Urothelium cell line (cell line): ENCODE measurements at regions not wholly inside any gene's neighbourhood (a gene's known extent, or its start where the extent isn't known, plus 50 kb on each side); places are given as distances from the start of the nearest gene placed in this dataset.

ENCODE experiments used
- DNase-seq: peaks from one replicate; pipeline ENCODE4 v3.0.0; 2011; ENCODE audit warnings: low spot score, mixed read lengths
- FAIRE-seq: peaks from 2 replicates; lab custom pipeline; 2011; peaks lifted over from hg19 to GRCh38; lab: Jason Lieb, UNC

DNA sequence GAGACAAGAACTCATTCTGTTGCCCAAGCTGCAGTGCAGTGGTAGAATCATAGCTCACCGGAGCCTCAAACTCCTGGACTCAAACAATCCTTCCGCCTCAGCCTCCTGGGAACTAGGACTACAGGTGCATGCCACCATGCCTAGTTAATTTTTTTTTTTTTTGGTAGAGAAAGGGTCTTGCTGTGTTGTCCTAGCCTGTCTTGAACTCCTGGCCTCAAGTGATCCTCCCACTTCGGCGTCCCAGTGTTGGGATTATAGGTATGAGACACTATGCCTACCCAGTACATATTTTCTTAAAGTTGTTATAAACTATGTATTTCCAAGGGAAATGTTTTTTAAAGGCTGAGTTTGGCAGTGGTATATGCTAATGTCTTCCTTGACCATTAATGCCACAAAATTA lies 412.6 kb downstream of the KLF12 start:
- no peak for DNase-seq
- no peak for FAIRE-seq

DNA sequence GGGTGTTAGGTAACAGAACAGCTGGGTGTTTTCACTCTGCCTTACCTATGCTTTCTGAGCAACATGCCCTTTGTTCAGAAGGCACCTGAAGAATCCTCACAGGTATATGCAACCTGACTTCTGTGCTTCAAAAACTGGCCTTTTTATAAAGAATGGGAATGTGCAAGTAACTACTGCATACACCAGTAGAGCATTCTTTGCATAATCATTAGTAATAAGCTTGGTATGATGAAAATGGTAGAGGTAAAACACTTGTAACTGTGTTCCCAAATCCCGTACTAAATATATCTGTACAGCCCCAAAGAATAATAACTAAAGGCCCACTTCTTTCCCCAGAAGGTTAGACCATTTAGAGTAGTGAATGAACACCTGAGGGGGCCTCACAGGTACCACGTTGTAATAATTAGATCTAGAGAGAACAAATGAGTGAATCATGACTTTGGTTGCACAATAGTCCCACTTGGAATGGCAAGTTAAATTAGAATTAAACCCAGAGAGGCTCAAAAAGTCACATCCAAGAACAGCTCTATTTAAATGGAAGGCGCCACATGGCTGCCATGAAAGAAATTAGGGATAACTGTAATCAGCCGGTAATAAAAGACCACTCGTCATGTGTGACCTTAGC lies 413.9 kb downstream of the KLF12 start:
- no peak for FAIRE-seq
- DNase-seq = no peak

DNA sequence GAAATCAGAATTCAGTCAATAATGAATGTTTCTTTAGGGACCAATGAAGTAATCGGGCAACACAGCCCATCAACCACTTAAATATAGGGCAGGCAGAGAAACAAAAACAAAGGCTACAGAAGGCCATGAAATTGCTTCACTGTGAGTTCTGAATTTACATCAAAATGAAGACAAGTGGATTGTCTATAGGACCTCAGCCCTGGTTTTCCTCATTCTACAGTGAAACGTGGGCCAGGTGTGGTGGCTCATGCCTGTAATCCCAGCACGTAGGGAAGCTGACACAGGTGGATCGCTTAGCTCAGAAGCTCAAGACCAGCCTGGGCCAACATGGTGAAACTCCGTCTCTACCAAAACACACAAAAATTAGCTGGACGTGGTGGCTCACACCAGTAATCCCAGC lies 416.0 kb downstream of the KLF12 start:
- FAIRE-seq = no peak

DNA sequence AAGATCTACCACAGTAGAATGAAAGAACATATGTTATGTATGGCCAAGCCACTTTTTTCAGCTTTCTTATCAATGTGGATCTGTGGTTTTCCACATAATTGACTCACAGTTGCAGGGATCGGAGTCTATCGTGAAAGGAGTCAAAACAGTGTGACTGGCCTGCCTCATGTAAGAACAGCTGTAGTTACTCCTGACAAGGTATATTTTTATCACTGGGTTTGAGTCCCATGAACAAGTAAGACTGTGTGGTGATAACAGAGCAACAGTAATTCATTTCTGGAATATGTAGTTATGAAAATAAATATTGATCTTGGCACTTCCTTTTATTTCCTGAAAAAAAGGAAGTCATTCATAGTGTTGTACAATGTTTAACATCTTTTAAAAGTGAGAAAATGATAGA lies 416.6 kb downstream of the KLF12 start:
- DNase-seq = no peak
- FAIRE-seq = no peak

More for the DNA sequence above, 416.0 kb downstream of the KLF12 start:
- DNase-seq = no peak

DNA sequence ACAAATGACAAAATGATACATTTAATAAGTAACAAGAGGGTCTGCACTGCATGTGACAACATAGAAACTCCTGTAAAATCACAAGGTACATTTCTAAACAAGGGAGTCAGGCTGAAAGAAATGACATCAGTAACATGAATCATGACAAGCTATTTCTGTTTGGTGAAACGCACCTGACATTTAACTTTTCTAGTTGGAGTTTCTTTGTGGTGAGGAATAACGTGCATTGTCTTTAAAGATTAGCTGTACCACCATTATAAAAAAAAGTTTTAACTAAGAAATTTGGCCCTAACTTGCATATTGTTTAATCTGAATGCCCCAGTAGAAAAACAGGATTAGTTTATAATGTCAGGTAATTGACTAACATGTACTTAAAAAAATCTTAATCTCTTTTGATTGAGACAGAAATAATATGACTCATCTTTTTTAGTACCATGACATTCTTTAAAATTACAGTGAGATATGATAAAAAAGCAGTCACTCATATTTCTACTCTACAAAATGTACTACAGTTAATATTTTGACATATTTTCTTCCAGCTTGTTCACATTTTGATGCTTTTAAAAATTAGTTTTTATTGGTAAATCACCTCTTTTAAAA lies 418.2 kb downstream of the KLF12 start:
- FAIRE-seq (no peak), DNase-seq (no peak)

DNA sequence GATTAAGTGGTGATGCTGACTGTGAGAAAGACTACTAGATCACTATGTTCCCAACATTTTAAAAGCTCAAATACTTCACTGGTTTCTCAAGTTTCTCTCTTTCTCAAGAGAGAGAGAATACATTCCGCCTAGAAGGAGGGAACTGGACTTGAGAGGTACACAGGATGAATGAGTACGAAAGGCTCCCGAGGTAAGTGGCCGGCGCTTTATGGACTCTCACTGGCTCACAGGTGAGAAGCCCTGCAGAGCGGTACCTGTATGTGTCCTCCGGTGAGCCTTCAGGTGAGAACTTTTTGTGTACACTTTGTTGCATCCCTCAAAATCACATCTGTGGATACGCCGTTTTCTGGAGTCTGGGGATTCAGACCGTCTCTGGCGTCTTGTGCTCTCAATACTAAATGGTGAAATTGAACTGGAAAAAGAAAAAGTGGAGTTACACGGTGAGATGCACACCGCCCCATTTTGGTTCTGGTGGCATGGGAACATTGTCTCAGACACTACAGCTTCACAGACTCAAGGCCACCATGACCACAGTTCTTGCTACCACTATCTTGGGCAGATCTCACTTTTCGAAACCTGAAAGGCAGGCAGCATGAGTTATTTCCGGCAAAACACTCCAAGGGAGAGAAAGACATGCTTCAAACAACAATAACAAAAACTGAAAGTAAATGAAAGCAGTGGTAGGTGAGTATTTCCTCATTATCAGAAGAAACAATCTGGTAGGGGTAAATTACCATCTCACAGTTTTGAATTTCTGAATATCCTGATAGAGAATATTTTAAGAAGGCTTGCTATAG lies 418.9 kb downstream of the KLF12 start:
- no peak for FAIRE-seq
- DNase-seq = no peak

DNA sequence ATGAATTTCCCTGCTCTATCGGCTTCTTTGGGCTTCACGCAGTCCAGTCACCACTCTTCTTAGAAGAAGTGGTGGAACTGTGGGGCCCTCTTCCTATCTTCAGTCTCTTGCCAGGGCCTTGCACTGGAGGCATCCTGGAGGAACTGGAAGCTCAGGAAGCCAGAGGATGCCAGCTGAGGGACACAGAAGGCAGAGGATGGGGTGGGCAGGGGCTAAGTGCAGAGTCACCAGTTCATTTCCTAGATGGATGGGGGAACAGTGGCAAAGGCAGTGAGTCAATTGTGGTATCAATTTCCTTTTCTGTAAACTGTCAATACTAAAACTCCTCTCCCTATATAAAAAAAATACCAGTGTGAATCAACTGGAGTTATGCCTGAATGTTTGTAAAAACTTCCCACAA lies 419.7 kb downstream of the KLF12 start:
- no peak for FAIRE-seq
- DNase-seq = no peak

DNA sequence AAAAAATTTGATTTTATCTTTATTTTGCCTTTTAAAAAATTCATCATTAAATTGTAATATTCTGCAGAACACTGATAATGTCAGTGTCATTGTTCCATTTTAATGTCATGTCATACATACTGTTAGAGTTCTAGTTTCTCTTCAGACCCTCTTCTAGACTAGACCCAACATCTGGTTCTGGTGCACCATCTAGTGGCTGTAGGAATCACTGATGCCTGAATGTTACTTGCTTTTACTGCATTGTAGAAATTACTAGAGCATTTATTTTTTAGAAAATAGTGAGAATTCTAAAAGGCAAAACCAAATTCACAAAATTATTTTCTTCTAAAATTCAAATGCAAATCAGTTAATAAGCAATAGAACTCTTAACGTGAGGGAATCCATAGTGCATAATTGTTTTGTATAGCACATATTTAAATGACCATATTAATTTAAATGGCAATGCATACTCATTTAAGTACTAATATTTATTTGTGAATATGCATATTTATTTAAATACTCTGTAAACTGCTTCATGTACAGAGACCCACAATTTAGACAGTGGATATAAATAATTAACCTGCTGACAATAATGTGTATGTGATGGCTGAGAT lies 425.7 kb downstream of the KLF12 start:
- no peak for FAIRE-seq
- peak; percentile 30 for DNase-seq

DNA sequence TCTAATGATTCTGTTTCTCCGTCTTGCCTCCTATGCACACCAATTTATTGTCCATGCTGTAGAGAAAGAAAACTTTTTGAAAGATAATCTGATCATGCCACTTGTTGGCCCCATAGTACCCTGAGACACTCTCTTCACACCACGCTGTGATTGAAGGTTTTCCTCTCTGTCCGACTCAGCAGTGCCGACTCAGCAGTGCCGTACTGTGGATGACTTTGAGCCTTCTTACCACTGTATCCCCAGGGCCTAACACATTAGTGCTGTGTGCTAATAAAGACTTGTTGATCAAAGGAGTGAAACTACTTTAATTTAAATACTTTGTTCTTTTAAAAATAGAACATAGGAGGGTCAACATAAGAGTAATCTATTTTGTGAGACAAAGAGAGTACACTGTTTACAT lies 429.6 kb downstream of the KLF12 start:
- FAIRE-seq (no peak), DNase-seq (no peak)

DNA sequence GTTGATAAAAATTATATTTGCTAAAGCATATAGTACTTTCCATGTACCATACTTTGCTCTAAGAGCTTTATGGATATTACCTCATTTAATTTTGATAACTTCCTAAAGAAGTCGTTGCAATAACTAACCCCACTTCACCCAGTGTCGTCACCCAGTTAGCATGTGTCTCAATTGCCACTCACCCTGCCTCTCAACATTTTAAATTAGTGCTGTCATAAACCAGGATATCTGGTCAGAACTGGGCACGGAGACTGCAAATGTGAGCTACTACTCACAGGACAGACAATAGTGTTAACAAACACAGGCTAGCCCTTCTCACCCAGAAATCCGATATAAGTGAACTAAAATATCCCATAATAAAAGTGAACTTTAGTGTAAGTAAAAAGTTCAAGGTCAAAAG lies 430.6 kb downstream of the KLF12 start:
- DNase-seq (no peak), FAIRE-seq (no peak)

DNA sequence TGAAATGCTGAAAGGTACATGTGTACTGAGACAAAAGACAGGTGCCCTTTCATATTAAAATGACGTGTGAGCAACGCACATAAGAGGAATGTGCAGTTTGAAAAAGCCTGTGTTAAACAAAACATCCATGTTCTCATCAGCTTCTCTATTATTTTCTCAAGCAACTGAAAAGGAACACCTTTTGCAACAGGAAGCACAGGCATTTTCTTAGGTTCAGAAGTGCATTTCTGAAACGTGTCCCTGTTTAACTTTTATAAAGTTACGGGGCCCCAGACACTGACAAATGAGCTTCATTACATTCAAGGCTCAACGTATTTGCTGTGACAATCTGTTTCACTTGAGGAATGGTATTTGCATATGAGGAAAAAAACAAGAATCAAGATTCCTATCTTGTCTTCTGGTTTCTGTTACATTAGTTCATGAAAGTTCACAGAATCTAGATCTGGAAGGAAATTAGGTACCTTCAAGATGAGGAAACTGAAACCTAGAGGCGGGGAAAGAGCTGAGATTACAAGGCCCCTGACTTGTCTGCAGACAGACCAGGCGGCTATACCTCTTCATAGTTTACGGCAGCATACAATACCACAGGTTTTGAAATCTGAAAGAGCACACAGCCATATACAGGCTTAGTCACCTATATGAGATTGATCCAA lies 431.7 kb downstream of the KLF12 start:
- DNase-seq (no peak), FAIRE-seq (no peak)

DNA sequence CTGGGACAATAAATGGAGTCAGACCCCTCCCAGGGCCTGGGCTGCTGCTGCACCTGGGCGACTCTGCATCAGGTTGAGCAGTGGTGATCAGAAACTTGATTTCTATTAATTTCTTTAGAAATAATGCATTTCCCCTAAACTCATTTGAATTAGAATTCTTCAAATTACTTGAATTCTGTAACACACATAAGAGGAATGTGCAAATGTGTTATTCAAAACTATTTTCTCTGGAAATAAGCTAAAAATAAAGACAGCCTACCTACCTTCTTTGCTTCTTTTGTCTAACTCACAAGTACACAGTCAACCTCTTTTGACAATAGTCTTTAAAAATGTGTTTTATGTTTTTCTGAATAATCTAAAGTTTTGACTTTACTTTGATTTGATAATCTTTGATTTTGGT lies 433.0 kb downstream of the KLF12 start:
- FAIRE-seq (no peak), DNase-seq (no peak)

DNA sequence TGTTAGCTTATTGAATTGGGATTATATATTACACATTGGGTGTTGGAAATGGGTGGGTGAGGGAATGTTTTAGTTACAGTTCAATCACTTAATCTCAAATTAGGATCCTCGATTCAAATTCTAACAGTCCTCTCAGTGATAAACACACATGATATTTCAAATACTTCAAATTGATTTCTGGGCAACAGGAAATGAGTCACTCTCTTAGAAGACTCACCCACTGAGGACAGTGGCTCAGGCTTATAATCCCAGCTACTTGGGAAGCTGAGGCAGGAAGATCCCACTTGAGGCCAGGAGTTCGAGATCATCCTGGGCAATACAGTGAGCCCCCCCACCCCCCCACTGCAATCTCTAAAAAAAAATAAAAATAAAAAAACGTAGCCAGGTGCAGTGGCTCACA lies 435.3 kb downstream of the KLF12 start:
- FAIRE-seq (no peak), DNase-seq (no peak)

DNA sequence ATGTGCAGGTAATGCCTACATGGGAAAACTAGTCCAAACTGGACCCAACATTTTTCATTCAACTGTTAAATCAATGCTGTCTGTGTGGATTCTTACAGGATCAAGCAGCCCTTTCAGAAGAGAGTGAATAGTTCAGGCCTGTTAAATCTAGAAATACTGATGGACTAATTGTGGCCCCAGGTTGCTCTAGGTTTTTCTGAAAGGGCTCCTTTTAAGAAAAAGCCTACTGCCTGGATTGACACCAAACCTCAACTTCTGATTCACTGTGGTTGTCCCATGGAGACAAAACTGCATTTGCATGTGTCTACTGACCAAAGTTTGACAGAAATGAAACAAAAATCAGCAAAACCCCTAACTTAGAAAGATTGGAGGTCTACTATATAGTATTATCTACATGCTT lies 437.0 kb downstream of the KLF12 start:
- FAIRE-seq (no peak), DNase-seq (no peak)

DNA sequence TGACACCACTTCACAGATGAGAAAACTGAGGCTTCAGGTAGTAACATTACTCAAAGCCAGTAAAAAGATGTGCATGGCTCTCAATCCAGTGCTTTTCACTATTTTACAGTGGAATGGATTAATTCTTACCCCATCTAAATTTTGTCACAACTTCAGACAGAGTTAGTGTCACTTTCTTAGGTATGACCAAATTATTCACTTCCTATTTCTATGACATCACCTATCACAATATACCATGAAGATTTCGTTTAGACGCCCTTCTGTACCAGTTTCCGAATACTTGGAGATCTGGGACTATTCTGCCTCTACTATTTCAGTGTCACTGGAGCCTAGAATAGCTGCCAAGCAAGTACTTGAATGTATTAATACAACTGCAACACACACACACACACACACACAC lies 437.5 kb downstream of the KLF12 start:
- DNase-seq (no peak), FAIRE-seq (no peak)

DNA sequence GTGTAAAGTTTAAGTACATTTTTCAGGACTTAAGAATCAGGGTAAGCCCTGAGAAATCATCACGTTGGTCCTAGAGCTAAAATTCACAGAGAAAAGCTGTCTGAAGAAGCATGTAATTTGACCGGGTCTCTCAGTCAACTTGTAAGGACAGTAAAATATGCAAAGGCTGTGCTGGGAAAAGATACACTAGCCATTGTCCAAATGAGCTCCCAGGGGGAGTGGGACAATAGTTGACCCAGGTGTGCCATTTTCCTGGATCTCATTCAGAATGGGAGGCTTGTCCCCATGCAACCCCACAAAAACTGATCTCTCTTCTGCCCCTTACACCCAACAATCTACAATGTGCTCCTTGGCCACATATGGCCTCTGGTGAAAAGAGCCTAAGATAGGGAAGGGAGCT lies 437.9 kb downstream of the KLF12 start:
- DNase-seq = no peak
- no peak for FAIRE-seq

DNA sequence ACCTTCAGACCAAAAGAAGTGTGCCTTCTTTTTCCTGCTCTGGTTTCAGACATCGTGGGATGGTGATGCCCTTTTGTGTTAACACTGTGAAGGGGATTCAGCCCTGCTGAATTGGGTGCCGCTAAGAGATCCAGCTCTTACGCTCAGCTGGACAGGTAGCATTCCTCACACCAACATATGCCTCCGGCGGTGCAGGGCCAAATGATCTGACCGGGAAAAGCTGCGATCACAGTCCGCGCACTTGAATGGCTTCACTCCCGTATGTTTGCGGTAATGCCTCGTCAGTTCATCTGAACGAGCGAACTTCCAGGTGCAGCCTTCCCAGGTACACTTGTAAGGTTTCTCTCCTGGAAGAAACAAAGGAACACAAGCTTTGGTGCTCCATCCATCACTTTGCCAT lies 438.9 kb downstream of the KLF12 start:
- DNase-seq (no peak), FAIRE-seq (no peak)

DNA sequence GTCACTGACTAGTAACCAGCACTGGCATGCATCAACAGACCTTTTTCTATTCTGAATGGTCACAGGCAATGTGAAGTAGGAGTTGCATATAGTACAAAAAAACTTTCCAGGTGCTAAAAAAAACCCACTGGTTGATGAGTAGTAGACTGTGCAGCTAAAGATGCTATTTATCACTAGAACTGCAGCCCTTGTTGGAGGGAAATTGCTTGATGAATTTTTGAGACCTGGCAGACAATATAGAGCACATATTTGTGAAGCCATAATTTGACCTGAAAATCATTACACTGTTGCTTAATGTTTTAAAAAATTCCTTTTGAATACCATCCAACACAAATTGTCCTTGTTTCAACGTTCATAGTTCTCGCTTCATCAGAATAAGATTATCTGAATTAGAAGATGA lies 441.0 kb downstream of the KLF12 start:
- FAIRE-seq = no peak
- no peak for DNase-seq

DNA sequence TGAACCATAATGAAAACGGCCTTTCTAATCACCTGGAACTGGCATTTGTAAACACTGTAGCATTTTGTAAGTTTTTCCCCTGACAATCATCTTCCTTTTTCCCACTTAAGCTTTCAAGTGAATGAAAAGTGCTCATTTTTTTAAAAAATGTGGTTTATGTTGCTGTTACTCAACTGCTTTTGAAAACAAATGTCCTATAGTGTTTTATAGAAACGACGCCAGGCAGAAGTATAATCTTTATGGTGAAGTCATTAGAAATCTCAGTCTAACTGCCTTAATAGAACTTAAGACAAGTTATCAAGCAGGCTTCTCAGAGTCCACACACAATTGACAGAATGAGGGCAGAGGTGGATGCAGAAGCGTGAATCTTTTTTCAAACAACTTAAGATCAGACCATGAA lies 442.3 kb downstream of the KLF12 start:
- FAIRE-seq (no peak), DNase-seq (no peak)

DNA sequence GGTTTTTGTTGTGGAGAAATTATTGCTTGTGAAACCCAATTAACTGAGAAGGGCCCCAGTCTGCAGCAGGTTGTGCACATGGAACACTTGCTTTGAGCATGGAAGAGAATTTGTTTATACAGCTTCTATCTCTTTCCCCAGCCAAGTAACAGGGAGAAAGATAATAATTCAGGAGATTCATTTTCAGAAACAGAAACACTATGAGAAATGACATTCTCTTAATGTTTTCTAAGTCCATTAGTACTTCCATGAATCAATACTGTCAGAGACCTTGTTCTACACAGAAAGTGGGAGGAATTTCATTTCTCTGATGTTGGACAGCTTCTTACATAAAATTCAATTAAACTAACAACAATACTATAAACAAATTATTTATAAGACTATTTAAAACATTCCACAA lies 446.3 kb downstream of the KLF12 start:
- DNase-seq = no peak
- no peak for FAIRE-seq

DNA sequence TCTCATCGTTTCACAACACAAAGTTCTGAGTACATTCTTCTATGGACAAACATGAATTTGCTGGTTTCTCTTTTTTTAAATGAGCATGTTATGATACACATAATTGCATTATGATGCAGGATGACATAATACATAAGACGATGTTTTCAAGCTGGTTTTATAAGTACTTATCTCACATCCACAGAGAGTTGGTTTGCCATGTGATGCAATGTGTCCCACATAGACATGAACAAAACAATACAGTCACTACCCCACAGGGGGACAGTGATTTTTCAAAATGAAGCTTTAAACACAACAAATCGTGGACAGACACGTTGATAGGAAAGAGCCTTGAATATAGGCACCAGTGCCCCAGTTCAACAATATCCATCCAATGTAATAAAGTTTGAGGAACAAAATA lies 447.1 kb downstream of the KLF12 start:
- no peak for FAIRE-seq
- DNase-seq = no peak
